Ramos (cell line): ENCODE measurements at regions not wholly inside any gene's neighbourhood (a gene's known extent, or its start where the extent isn't known, plus 50 kb on each side); places are given as distances from the start of the nearest gene placed in this dataset.

ENCODE experiments used
- in situ Hi-C: fragments of 300-500 bp; cut with MboI; formaldehyde crosslinking; loops from one replicate; pipeline ENCODE4 v1.14.3; 2022; ENCODE audit warnings: low sequenced_read_pairs; ENCODE audit not compliant: unreplicated experiment

- in situ Hi-C loops = no loop called here
Measured at GRCh38 chr14:71636076-71636475, 296.2 kb upstream of the RGS6 start.

- in situ Hi-C loops = no loop called here
Measured at GRCh38 chr14:71636820-71637471, 295.3 kb upstream of the RGS6 start.

GRCh38 chr14:71638523-71639196 lies 293.6 kb upstream of the RGS6 start:
- in situ Hi-C loops = no loop called here

- in situ Hi-C loops = no loop called here
Measured at GRCh38 chr14:71642715-71643114, 289.5 kb upstream of the RGS6 start.

GRCh38 chr14:71645656-71646055 lies 286.6 kb upstream of the RGS6 start:
- in situ Hi-C loops = no loop called here

- in situ Hi-C loops = no loop called here
Measured at GRCh38 chr14:71646518-71646917, 285.7 kb upstream of the RGS6 start.

- in situ Hi-C loops = no loop called here
Measured at GRCh38 chr14:71647086-71647784, 285.0 kb upstream of the RGS6 start.

- in situ Hi-C loops = no loop called here
Measured at GRCh38 chr14:71648725-71649124, 283.5 kb upstream of the RGS6 start.

GRCh38 chr14:71650187-71650755 lies 282.0 kb upstream of the RGS6 start:
- in situ Hi-C loops = no loop called here

GRCh38 chr14:71651228-71651627 lies 281.0 kb upstream of the RGS6 start:
- in situ Hi-C loops = no loop called here

- in situ Hi-C loops = no loop called here
Measured at GRCh38 chr14:71652368-71652767, 279.9 kb upstream of the RGS6 start.

GRCh38 chr14:71654810-71655209 lies 277.4 kb upstream of the RGS6 start:
- in situ Hi-C loops = no loop called here

GRCh38 chr14:71658261-71658860 lies 273.9 kb upstream of the RGS6 start:
- in situ Hi-C loops = no loop called here

GRCh38 chr14:71659159-71659558 lies 273.1 kb upstream of the RGS6 start:
- in situ Hi-C loops = no loop called here

GRCh38 chr14:71661441-71661840 lies 270.8 kb upstream of the RGS6 start:
- in situ Hi-C loops = no loop called here

GRCh38 chr14:71662291-71662790 lies 269.9 kb upstream of the RGS6 start:
- in situ Hi-C loops = no loop called here

- in situ Hi-C loops = no loop called here
Measured at GRCh38 chr14:71665157-71665556, 267.1 kb upstream of the RGS6 start.

GRCh38 chr14:71665781-71666180 lies 266.4 kb upstream of the RGS6 start:
- in situ Hi-C loops = no loop called here

GRCh38 chr14:71666571-71667145 lies 265.6 kb upstream of the RGS6 start:
- in situ Hi-C loops = no loop called here

GRCh38 chr14:71668186-71668912 lies 263.9 kb upstream of the RGS6 start:
- in situ Hi-C loops = no loop called here
